ENCODE measurements at regions not wholly inside any gene's neighbourhood (a gene's known extent, or its start where the extent isn't known, plus 50 kb on each side); places are given as distances from the start of the nearest gene placed in this dataset.

- in situ Hi-C loops (cut with HindIII; ENCODE audit: low pct_unique_long_range_greater_than_20kb, low sequenced_read_pairs) (no loop called here), intact Hi-C loops (cut with micrococcal nuclease; ENCODE audit: unreplicated experiment) (no loop called here)
- no peak overlapping the region for H3K27ac ChIP-seq (ENCODE audit: low read length)
Observed at GRCh38 chr21:22585558-22585957, 1587.3 kb downstream of the NCAM2 start.

GRCh38 chr21:22597660-22598255 lies 1599.5 kb downstream of the NCAM2 start:
- no peaks in the 10 kb centered on the region for H3K27me3 ChIP-seq (ENCODE audit: control insufficient read depth, insufficient read depth, low read length)
- no peaks in the 10 kb centered on the region for H3K9me3 ChIP-seq (ENCODE audit: control insufficient read depth, insufficient read depth, low read depth, low read length)
- intact Hi-C loops (cut with micrococcal nuclease; ENCODE audit: unreplicated experiment), result no loop called here
- no peaks in the 10 kb centered on the region for H3K4me1 ChIP-seq (ENCODE audit: control insufficient read depth, insufficient read depth, low read length)
- H3K27ac ChIP-seq (ENCODE audit: low read length), result no peak overlapping the region
- in situ Hi-C loops (cut with HindIII; ENCODE audit: low pct_unique_long_range_greater_than_20kb, low sequenced_read_pairs), result no loop called here
- H3K36me3 ChIP-seq (ENCODE audit: control insufficient read depth, insufficient read depth, low read length), result no peaks in the 10 kb centered on the region
- no peak for DNase-seq (ENCODE audit: low read depth, low spot score)
- ATAC-seq, result no peak
- CTCF ChIA-PET, result no interaction called here
- POLR2A ChIA-PET, result no interaction called here
- H3K4me3 ChIP-seq (ENCODE audit: low read depth in 2 of 2, low read length in 2 of 2), result no peak overlapping the region
- BruUV-seq (replicated peaks), result no TSS peak
- no peak for TF ChIP-seq TCF7L2 (IDR thresholded peaks at IDR 0.05; ENCODE audit: low read depth, low read length)
- TF ChIP-seq REST (IDR thresholded peaks at IDR 0.05; ENCODE audit: insufficient read depth in 1 of 2, low read depth in 2 of 2, low read length in 1 of 2), result no peak
- no peak for TF ChIP-seq CTCF (IDR thresholded peaks at IDR 0.05)
- TF ChIP-seq POLR2AphosphoS5 (IDR thresholded peaks at IDR 0.05; ENCODE audit: low read depth, low read length), result no peak
- no peak for TF ChIP-seq SIN3A (IDR thresholded peaks at IDR 0.05; ENCODE audit: borderline replicate concordance, insufficient read depth, low read depth, low read length)

More at GRCh38 chr21:22585558-22585957, 1587.3 kb downstream of the NCAM2 start:
- no peaks in the 10 kb centered on the region for H3K4me1 ChIP-seq (ENCODE audit: control insufficient read depth, insufficient read depth, low read length)
- H3K9me3 ChIP-seq (ENCODE audit: control insufficient read depth, insufficient read depth, low read depth, low read length), result no peaks in the 10 kb centered on the region
- no peaks in the 10 kb centered on the region for H3K27me3 ChIP-seq (ENCODE audit: control insufficient read depth, insufficient read depth, low read length)
- POLR2A ChIA-PET, result no interaction called here
- DNase-seq (ENCODE audit: low read depth, low spot score), result no peak
- no peak for TF ChIP-seq REST (IDR thresholded peaks at IDR 0.05; ENCODE audit: insufficient read depth in 1 of 2, low read depth in 2 of 2, low read length in 1 of 2)
- no peak for TF ChIP-seq TCF7L2 (IDR thresholded peaks at IDR 0.05; ENCODE audit: low read depth, low read length)
- no peak for TF ChIP-seq POLR2AphosphoS5 (IDR thresholded peaks at IDR 0.05; ENCODE audit: low read depth, low read length)
- TF ChIP-seq SIN3A (IDR thresholded peaks at IDR 0.05; ENCODE audit: borderline replicate concordance, insufficient read depth, low read depth, low read length), result no peak
- TF ChIP-seq CTCF (IDR thresholded peaks at IDR 0.05), result no peak
- no peak for ATAC-seq
- CTCF ChIA-PET, result no interaction called here
- no peaks in the 10 kb centered on the region for H3K36me3 ChIP-seq (ENCODE audit: control insufficient read depth, insufficient read depth, low read length)
- no TSS peak for BruUV-seq (replicated peaks)
- no peak overlapping the region for H3K4me3 ChIP-seq (ENCODE audit: low read depth in 2 of 2, low read length in 2 of 2)

Data from Panc1 (cell line).